ENCODE measurements at regions not wholly inside any gene's neighbourhood (a gene's known extent, or its start where the extent isn't known, plus 50 kb on each side); places are given as distances from the start of the nearest gene placed in this dataset.

DNA sequence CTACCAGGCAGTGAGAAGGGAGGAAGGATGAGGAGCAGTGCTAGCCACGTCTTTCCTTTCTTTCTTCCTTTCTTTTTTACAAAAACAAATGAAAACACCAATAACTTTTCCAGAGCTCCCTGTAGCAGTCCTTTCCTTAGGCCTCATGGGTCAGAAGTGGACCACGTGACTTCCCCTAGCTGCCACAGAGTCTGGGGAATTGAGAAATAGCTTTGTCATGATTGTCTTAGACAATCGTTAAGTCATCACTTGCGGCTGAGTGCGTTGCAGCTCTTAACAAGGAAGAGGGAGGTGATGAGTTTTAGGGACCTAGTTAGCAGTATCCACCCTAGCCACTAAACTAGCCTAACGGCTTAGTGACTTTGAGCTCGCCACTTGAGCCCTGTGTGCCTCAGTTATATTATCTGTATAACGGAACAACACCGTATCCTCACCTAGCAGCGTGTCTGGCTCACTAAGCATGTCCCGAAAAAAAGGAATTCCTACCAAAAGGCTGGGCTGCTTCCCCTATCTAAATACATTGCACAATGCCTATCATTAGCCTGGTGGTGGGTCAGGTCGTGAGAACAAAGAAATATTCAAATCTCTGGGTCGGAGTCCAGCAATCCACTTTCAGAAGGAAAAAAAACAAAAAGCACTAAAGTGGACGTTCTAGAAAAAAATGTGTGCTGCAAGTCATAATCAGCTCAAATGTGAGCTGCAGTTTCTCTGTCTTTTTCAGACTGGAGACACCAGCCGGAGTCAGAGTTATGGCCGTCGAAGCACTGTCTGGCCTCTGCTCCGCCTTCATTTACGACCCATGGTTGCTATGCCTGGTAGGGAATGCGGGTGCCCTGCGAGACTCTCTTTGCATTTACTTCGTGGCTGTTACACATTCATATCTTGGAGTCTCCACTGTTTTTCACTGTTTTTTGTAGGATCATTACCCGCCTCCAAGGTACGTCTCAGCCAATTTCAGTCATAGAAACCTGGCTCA lies 338.5 kb upstream of the FOXK1 start:
- TF ChIP-seq MYC (IDR thresholded peaks at IDR 0.05; ENCODE audit: low read depth, low read length): no peak
- TF ChIP-seq, protein P1, sequence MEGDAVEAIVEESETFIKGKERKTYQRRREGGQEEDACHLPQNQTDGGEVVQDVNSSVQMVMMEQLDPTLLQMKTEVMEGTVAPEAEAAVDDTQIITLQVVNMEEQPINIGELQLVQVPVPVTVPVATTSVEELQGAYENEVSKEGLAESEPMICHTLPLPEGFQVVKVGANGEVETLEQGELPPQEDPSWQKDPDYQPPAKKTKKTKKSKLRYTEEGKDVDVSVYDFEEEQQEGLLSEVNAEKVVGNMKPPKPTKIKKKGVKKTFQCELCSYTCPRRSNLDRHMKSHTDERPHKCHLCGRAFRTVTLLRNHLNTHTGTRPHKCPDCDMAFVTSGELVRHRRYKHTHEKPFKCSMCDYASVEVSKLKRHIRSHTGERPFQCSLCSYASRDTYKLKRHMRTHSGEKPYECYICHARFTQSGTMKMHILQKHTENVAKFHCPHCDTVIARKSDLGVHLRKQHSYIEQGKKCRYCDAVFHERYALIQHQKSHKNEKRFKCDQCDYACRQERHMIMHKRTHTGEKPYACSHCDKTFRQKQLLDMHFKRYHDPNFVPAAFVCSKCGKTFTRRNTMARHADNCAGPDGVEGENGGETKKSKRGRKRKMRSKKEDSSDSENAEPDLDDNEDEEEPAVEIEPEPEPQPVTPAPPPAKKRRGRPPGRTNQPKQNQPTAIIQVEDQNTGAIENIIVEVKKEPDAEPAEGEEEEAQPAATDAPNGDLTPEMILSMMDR (IDR thresholded peaks at IDR 0.05; ENCODE audit: low read depth, low read length): no peak

Data from NB4 (cell line).